ENCODE measurements at regions not wholly inside any gene's neighbourhood (a gene's known extent, or its start where the extent isn't known, plus 50 kb on each side); places are given as distances from the start of the nearest gene placed in this dataset.

DNA sequence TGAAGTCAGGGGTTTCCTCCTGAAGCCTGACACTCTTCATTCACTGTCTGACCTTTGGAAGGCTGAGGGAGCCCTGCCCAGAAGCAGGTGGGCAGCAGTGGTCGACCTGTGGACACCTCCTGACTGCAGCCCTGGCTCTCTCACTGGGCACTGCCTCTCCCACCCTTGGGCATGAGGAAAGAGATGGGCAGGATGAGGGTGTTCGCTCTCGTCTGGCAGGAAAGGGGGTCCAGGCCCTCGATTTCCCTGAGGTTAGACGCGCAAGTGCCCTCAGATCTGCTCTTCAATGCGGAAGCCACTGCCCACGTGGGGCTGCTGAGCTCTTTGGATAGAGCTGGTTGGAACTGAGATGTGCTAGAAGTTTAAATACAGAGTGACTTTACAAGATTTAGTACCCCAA lies 171.9 kb downstream of the AHSP start:
- no peak for TF ChIP-seq FOXP2 (optimal IDR thresholded peaks at IDR 0.05; ENCODE audit: borderline replicate concordance, extremely low read depth, extremely low read length, insufficient read depth)

DNA sequence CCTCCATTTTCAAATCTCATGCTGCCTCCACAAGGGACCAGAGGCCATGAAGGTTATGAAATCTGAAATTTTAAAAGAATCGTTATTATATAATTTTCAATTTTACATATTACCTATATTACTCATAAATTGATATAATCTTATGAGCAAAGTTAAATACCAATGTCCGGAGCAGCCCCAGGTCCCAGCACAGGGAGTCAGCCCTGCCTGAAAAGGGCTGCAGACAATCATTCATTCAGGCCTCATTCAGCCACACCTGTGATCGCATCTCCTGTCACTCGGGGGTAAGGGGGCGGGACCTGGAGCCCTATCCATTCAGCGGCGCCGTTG lies 172.5 kb downstream of the AHSP start:
- TF ChIP-seq, protein P1, sequence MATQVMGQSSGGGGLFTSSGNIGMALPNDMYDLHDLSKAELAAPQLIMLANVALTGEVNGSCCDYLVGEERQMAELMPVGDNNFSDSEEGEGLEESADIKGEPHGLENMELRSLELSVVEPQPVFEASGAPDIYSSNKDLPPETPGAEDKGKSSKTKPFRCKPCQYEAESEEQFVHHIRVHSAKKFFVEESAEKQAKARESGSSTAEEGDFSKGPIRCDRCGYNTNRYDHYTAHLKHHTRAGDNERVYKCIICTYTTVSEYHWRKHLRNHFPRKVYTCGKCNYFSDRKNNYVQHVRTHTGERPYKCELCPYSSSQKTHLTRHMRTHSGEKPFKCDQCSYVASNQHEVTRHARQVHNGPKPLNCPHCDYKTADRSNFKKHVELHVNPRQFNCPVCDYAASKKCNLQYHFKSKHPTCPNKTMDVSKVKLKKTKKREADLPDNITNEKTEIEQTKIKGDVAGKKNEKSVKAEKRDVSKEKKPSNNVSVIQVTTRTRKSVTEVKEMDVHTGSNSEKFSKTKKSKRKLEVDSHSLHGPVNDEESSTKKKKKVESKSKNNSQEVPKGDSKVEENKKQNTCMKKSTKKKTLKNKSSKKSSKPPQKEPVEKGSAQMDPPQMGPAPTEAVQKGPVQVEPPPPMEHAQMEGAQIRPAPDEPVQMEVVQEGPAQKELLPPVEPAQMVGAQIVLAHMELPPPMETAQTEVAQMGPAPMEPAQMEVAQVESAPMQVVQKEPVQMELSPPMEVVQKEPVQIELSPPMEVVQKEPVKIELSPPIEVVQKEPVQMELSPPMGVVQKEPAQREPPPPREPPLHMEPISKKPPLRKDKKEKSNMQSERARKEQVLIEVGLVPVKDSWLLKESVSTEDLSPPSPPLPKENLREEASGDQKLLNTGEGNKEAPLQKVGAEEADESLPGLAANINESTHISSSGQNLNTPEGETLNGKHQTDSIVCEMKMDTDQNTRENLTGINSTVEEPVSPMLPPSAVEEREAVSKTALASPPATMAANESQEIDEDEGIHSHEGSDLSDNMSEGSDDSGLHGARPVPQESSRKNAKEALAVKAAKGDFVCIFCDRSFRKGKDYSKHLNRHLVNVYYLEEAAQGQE (IDR thresholded peaks at IDR 0.05; ENCODE audit: insufficient read depth in 1 of 2, low read depth in 2 of 2, low read length in 2 of 2), result no peak
- no peak for TF ChIP-seq TAF1 (IDR thresholded peaks at IDR 0.05; ENCODE audit: borderline replicate concordance, insufficient read depth, low read length)
- TF ChIP-seq POLR2AphosphoS5 (IDR thresholded peaks at IDR 0.05; ENCODE audit: low read depth, low read length), result no peak
- TF ChIP-seq SIN3A (IDR thresholded peaks at IDR 0.05; ENCODE audit: borderline replicate concordance, insufficient read depth, low read length), result no peak

DNA sequence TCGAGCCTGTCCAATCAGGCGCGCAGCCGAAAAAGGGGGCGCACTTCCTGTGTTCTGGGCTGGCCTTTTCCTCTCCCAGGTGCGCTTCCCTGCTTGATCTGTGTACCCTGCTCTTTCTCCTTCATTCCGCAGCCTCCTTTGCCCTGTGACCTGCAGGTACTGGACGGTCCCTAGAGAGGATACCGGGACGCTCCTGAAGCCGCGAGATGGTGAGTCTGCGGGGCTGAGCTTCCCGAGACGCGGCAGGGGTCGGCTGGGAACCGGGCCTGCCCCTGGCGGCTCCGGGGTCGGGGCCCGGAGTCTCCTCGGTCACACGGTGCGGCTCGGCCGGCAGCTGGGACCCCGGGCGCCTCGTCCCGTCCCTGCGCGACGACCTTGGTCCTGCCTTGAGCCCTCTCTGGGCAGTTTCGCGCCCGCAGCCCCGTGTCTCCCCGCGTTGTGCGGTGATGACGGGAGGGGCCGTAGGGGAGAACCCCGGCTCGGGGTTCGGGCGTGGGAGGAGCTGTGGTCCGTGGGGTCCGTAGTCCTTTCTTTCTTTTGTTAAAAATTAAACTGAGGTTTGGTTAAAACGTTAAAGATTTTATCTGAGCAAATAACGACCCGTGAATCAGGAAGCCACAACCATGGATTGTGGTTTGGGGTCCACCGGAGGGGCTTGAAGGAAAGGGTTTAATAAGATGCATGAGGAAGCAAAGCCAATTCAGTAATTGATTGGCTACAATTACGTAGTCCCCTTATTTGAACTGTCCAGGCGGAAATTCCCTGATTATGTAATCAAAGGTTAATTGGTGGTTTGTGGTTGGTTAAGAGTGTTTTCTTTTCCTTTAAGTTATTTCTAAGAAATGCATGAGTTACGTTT lies 172.8 kb upstream of the ZNF267 start:
- TF ChIP-seq TAF1 (IDR thresholded peaks at IDR 0.05; ENCODE audit: borderline replicate concordance, insufficient read depth, low read length), result 0 out of 2 replicates have a peak, but pooled peaks have one; percentile 38
- TF ChIP-seq SIN3A (IDR thresholded peaks at IDR 0.05; ENCODE audit: borderline replicate concordance, insufficient read depth, low read length), result no peak
- 0 out of 2 replicates have a peak, but pooled peaks have one; percentile 37 for TF ChIP-seq POLR2AphosphoS5 (IDR thresholded peaks at IDR 0.05; ENCODE audit: low read depth, low read length)

DNA sequence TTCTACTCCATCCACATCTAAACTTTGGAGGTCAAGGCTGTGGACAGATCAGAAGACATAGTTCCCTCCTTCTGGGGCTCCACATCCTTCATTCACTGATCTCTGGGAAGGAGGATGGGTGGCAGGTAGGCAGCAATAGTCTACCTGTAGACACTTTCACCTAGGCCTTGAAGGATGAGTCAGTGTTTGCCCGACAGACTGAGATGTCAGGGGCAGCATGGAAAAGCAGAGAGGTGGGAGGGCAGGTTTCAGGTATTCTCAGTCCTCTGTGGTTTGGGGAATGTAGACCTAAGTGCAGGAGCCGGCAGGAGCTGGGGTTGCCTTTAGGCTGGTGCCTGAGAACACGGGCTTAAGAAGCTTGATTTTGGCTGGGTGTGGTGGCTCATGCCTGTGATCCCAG lies 171.9 kb upstream of the ZNF267 start:
- TF ChIP-seq, protein P1 (IDR thresholded peaks at IDR 0.05; ENCODE audit: insufficient read depth in 1 of 2, low read depth in 2 of 2, low read length in 2 of 2), result no peak
- no peak for TF ChIP-seq FOXP2 (optimal IDR thresholded peaks at IDR 0.05; ENCODE audit: borderline replicate concordance, extremely low read depth, extremely low read length, insufficient read depth)
- no peak for TF ChIP-seq TAF1 (IDR thresholded peaks at IDR 0.05; ENCODE audit: borderline replicate concordance, insufficient read depth, low read length)
- no peak for TF ChIP-seq POLR2AphosphoS5 (IDR thresholded peaks at IDR 0.05; ENCODE audit: low read depth, low read length)
- TF ChIP-seq SIN3A (IDR thresholded peaks at IDR 0.05; ENCODE audit: borderline replicate concordance, insufficient read depth, low read length), result no peak

DNA sequence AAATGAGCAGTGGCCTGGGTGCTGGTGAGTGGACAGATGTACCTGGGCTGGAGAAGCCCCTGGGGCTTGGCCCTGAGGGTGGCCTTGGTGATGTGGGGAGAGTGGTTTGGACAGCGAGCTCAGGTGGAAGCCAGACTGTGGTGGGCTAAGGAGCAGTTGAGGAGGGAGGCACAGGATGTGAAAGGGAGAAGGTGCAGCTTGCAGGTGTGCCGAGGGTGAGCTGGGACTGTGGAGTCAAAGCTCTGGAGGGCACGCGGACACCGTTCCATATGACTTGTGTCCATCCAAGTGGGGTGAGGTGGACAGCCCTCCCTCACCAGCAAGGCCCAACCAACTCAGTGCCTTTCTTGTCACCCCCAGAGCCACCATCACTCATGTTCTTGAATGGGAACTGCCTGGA lies 170.8 kb upstream of the ZNF267 start:
- TF ChIP-seq, protein P1 (IDR thresholded peaks at IDR 0.05; ENCODE audit: insufficient read depth in 1 of 2, low read depth in 2 of 2, low read length in 2 of 2), result no peak
- no peak for TF ChIP-seq TAF1 (IDR thresholded peaks at IDR 0.05; ENCODE audit: borderline replicate concordance, insufficient read depth, low read length)
- TF ChIP-seq FOXP2 (optimal IDR thresholded peaks at IDR 0.05; ENCODE audit: borderline replicate concordance, extremely low read depth, extremely low read length, insufficient read depth), result no peak
- TF ChIP-seq POLR2AphosphoS5 (IDR thresholded peaks at IDR 0.05; ENCODE audit: low read depth, low read length), result no peak
- no peak for TF ChIP-seq SIN3A (IDR thresholded peaks at IDR 0.05; ENCODE audit: borderline replicate concordance, insufficient read depth, low read length)

DNA sequence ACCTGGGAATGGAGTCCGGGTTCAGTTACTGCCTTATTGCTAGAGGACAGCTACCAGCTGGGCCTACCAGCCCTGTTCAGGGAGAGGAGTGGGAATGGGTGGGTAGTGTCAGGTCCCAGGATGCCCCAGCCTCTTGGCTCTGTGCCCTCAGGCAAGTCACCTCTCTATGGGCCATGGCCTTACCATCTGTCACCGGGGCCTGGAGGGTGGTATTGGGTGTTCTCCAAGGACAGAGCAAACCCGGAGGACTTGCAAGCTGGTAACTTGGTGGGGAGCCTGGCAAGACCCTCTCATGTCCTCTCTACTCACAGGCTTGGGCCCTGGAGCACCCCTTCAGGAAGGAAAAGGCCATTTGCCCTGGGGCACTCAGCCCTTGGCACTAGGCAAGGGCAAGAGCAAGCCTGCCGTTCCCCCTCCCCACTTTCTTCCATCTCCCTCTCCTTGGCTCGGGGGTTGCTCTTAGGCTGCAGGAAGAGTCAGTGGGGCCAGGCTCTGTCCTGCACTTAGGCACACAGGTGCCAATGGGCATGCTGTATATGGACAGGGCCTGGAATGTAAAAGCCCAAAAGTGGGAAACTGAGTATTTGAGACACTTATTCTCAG lies 170.0 kb upstream of the ZNF267 start:
- TF ChIP-seq FOXP2 (optimal IDR thresholded peaks at IDR 0.05; ENCODE audit: borderline replicate concordance, extremely low read depth, extremely low read length, insufficient read depth) (no peak), POLR2AphosphoS5 (IDR thresholded peaks at IDR 0.05; ENCODE audit: low read depth, low read length) (no peak), TAF1 (IDR thresholded peaks at IDR 0.05; ENCODE audit: borderline replicate concordance, insufficient read depth, low read length) (no peak), SIN3A (IDR thresholded peaks at IDR 0.05; ENCODE audit: borderline replicate concordance, insufficient read depth, low read length) (no peak)
- TF ChIP-seq, protein P1 (IDR thresholded peaks at IDR 0.05; ENCODE audit: insufficient read depth in 1 of 2, low read depth in 2 of 2, low read length in 2 of 2), result no peak

Data from PFSK-1 (cell line).